ENCODE measurements at regions not wholly inside any gene's neighbourhood (a gene's known extent, or its start where the extent isn't known, plus 50 kb on each side); places are given as distances from the start of the nearest gene placed in this dataset.

GRCh38 chr5:61779743-61780142, 447.7 kb downstream of the ZSWIM6 start:
- DNase-seq (ENCODE audit: insufficient read length), result no peak
- FAIRE-seq, result no peak
- TF ChIP-seq TAF1 (IDR thresholded peaks at IDR 0.05; ENCODE audit: borderline replicate concordance, low read depth, low read length) (no peak), POLR2A (IDR thresholded peaks at IDR 0.05; ENCODE audit: low read depth, low read length) (no peak), POLR2AphosphoS5 (IDR thresholded peaks at IDR 0.05; ENCODE audit: low read depth, low read length) (no peak)

GRCh38 chr5:61783481-61783880, 451.4 kb downstream of the ZSWIM6 start:
- FAIRE-seq (no peak), DNase-seq (ENCODE audit: insufficient read length) (no peak)
- TF ChIP-seq POLR2AphosphoS5 (IDR thresholded peaks at IDR 0.05; ENCODE audit: low read depth, low read length), result no peak
- no peak for TF ChIP-seq POLR2A (IDR thresholded peaks at IDR 0.05; ENCODE audit: low read depth, low read length)
- TF ChIP-seq TAF1 (IDR thresholded peaks at IDR 0.05; ENCODE audit: borderline replicate concordance, low read depth, low read length), result no peak

- TF ChIP-seq POLR2AphosphoS5 (IDR thresholded peaks at IDR 0.05; ENCODE audit: low read depth, low read length) (no peak), TAF1 (IDR thresholded peaks at IDR 0.05; ENCODE audit: borderline replicate concordance, low read depth, low read length) (no peak), POLR2A (IDR thresholded peaks at IDR 0.05; ENCODE audit: low read depth, low read length) (no peak)
- DNase-seq (ENCODE audit: insufficient read length) (no peak), FAIRE-seq (no peak)
These were observed 452.3 kb downstream of the ZSWIM6 start for GRCh38 chr5:61784341-61784740.

GRCh38 chr5:61788548-61788947, 456.5 kb downstream of the ZSWIM6 start:
- DNase-seq (ENCODE audit: insufficient read length) (no peak), FAIRE-seq (no peak)
- TF ChIP-seq POLR2A (IDR thresholded peaks at IDR 0.05; ENCODE audit: low read depth, low read length) (no peak), TAF1 (IDR thresholded peaks at IDR 0.05; ENCODE audit: borderline replicate concordance, low read depth, low read length) (no peak), POLR2AphosphoS5 (IDR thresholded peaks at IDR 0.05; ENCODE audit: low read depth, low read length) (no peak)

- no peak for DNase-seq (ENCODE audit: insufficient read length)
- no peak for FAIRE-seq
- TF ChIP-seq POLR2AphosphoS5 (IDR thresholded peaks at IDR 0.05; ENCODE audit: low read depth, low read length), result no peak
- no peak for TF ChIP-seq POLR2A (IDR thresholded peaks at IDR 0.05; ENCODE audit: low read depth, low read length)
These were observed 457.9 kb downstream of the ZSWIM6 start for GRCh38 chr5:61790007-61790406.

GRCh38 chr5:61790678-61791077, 458.6 kb downstream of the ZSWIM6 start:
- peak; percentile 67 for FAIRE-seq
- TF ChIP-seq POLR2AphosphoS5 (IDR thresholded peaks at IDR 0.05; ENCODE audit: low read depth, low read length) (no peak), TAF1 (IDR thresholded peaks at IDR 0.05; ENCODE audit: borderline replicate concordance, low read depth, low read length) (no peak), POLR2A (IDR thresholded peaks at IDR 0.05; ENCODE audit: low read depth, low read length) (no peak)
- DNase-seq (ENCODE audit: insufficient read length), result peak; percentile 2

- DNase-seq (ENCODE audit: insufficient read length) (no peak), FAIRE-seq (no peak)
- no peak for TF ChIP-seq POLR2AphosphoS5 (IDR thresholded peaks at IDR 0.05; ENCODE audit: low read depth, low read length)
- TF ChIP-seq POLR2A (IDR thresholded peaks at IDR 0.05; ENCODE audit: low read depth, low read length), result no peak
- no peak for TF ChIP-seq TAF1 (IDR thresholded peaks at IDR 0.05; ENCODE audit: borderline replicate concordance, low read depth, low read length)
These were observed 464.7 kb downstream of the ZSWIM6 start for GRCh38 chr5:61796773-61797172.

GRCh38 chr5:61800450-61800849, 468.4 kb downstream of the ZSWIM6 start:
- TF ChIP-seq TAF1 (IDR thresholded peaks at IDR 0.05; ENCODE audit: borderline replicate concordance, low read depth, low read length) (no peak), POLR2AphosphoS5 (IDR thresholded peaks at IDR 0.05; ENCODE audit: low read depth, low read length) (no peak), POLR2A (IDR thresholded peaks at IDR 0.05; ENCODE audit: low read depth, low read length) (no peak)
- DNase-seq (ENCODE audit: insufficient read length) (no peak), FAIRE-seq (no peak)

- FAIRE-seq (no peak), DNase-seq (ENCODE audit: insufficient read length) (no peak)
- TF ChIP-seq TAF1 (IDR thresholded peaks at IDR 0.05; ENCODE audit: borderline replicate concordance, low read depth, low read length) (no peak), POLR2A (IDR thresholded peaks at IDR 0.05; ENCODE audit: low read depth, low read length) (no peak), POLR2AphosphoS5 (IDR thresholded peaks at IDR 0.05; ENCODE audit: low read depth, low read length) (no peak)
These were observed 469.1 kb downstream of the ZSWIM6 start for GRCh38 chr5:61801174-61801573.

GRCh38 chr5:61802456-61802855, 470.4 kb downstream of the ZSWIM6 start:
- no peak for TF ChIP-seq POLR2A (IDR thresholded peaks at IDR 0.05; ENCODE audit: low read depth, low read length)
- TF ChIP-seq POLR2AphosphoS5 (IDR thresholded peaks at IDR 0.05; ENCODE audit: low read depth, low read length), result no peak
- no peak for TF ChIP-seq TAF1 (IDR thresholded peaks at IDR 0.05; ENCODE audit: borderline replicate concordance, low read depth, low read length)
- no peak for FAIRE-seq
- DNase-seq (ENCODE audit: insufficient read length), result no peak

- FAIRE-seq, result no peak
- TF ChIP-seq POLR2AphosphoS5 (IDR thresholded peaks at IDR 0.05; ENCODE audit: low read depth, low read length) (no peak), TAF1 (IDR thresholded peaks at IDR 0.05; ENCODE audit: borderline replicate concordance, low read depth, low read length) (no peak), POLR2A (IDR thresholded peaks at IDR 0.05; ENCODE audit: low read depth, low read length) (no peak)
- DNase-seq (ENCODE audit: insufficient read length), result no peak
These were observed 473.0 kb downstream of the ZSWIM6 start for GRCh38 chr5:61805101-61805500.

GRCh38 chr5:61806491-61807020, 474.5 kb downstream of the ZSWIM6 start:
- TF ChIP-seq POLR2A (IDR thresholded peaks at IDR 0.05; ENCODE audit: low read depth, low read length), result no peak
- no peak for TF ChIP-seq TAF1 (IDR thresholded peaks at IDR 0.05; ENCODE audit: borderline replicate concordance, low read depth, low read length)
- no peak for TF ChIP-seq POLR2AphosphoS5 (IDR thresholded peaks at IDR 0.05; ENCODE audit: low read depth, low read length)
- DNase-seq (ENCODE audit: insufficient read length) (no peak), FAIRE-seq (no peak)

GRCh38 chr5:61808091-61808490, 476.0 kb downstream of the ZSWIM6 start:
- TF ChIP-seq POLR2AphosphoS5 (IDR thresholded peaks at IDR 0.05; ENCODE audit: low read depth, low read length) (no peak), POLR2A (IDR thresholded peaks at IDR 0.05; ENCODE audit: low read depth, low read length) (no peak), TAF1 (IDR thresholded peaks at IDR 0.05; ENCODE audit: borderline replicate concordance, low read depth, low read length) (no peak)
- no peak for FAIRE-seq

More at GRCh38 chr5:61808091-61808490, 476.0 kb downstream of the ZSWIM6 start:
- DNase-seq (ENCODE audit: insufficient read length), result no peak
